H9 (cell line): ENCODE measurements at regions not wholly inside any gene's neighbourhood (a gene's known extent, or its start where the extent isn't known, plus 50 kb on each side); places are given as distances from the start of the nearest gene placed in this dataset.

ENCODE experiments used
- DNase-seq: peaks from one replicate; pipeline ENCODE4 v3.0.0-alpha.2; 2017
- H2AFZ ChIP-seq: one replicate; pipeline ENCODE4 v1.6.1; 2013; ENCODE audit warnings: mild to moderate bottlenecking, low read length, control low read depth, moderate library complexity
- H2AK5ac ChIP-seq: 2 replicates; pipeline ENCODE4 v1.6.1; 2013; ENCODE audit warnings: low read length, control low read depth, mixed read lengths; ENCODE audit not compliant: insufficient read length
- H2BK120ac ChIP-seq: one replicate; pipeline ENCODE4 v1.6.1; 2013; ENCODE audit warnings: low read depth, mild to moderate bottlenecking, low read length, control low read depth, inconsistent platforms; ENCODE audit not compliant: poor library complexity, severe bottlenecking
- H2BK12ac ChIP-seq: 2 replicates; pipeline ENCODE4 v1.6.1; 2013; ENCODE audit warnings: low read length, control low read depth, mixed read lengths, low read depth; ENCODE audit not compliant: insufficient read length
- H2BK15ac ChIP-seq: 2 replicates; pipeline ENCODE4 v1.6.1; 2013; ENCODE audit warnings: low read depth, low read length, control low read depth
- H2BK20ac ChIP-seq: one replicate; pipeline ENCODE4 v1.6.1; 2013; ENCODE audit warnings: low read depth, mild to moderate bottlenecking, low read length, control low read depth, inconsistent platforms; ENCODE audit not compliant: poor library complexity, severe bottlenecking
- H2BK5ac ChIP-seq: 2 replicates; pipeline ENCODE4 v1.6.1; 2013; ENCODE audit warnings: low read length, control low read depth, mixed read lengths; ENCODE audit not compliant: insufficient read length
- H3K14ac ChIP-seq: 2 replicates; pipeline ENCODE4 v1.6.1; 2013; ENCODE audit warnings: low read length, control low read depth; ENCODE audit not compliant: insufficient read depth
- H3K18ac ChIP-seq: 2 replicates; pipeline ENCODE4 v1.6.1; 2013; ENCODE audit warnings: low read depth, mild to moderate bottlenecking, mixed read lengths, low read length, control low read depth; ENCODE audit not compliant: insufficient read length
- H3K23ac ChIP-seq: 2 replicates; pipeline ENCODE4 v1.6.1; 2013; ENCODE audit warnings: low read length, control low read depth, mixed read lengths, low read depth; ENCODE audit not compliant: insufficient read length
- H3K23me2 ChIP-seq: 2 replicates; pipeline ENCODE4 v1.6.1; 2013; ENCODE audit warnings: low read depth, mild to moderate bottlenecking, mixed read lengths, low read length, control low read depth; ENCODE audit not compliant: insufficient read length, poor library complexity, severe bottlenecking
- H3K27ac ChIP-seq: 2 replicates; pipeline ENCODE4 v1.5.1; 2013; ENCODE audit warnings: low read length, control low read depth, mixed read lengths, low read depth; ENCODE audit not compliant: insufficient read length
- H3K27me3 ChIP-seq: 2 replicates; pipeline ENCODE4 v1.6.1; 2013; ENCODE audit warnings: low read length, control low read depth, inconsistent platforms; ENCODE audit not compliant: insufficient read depth
- H3K4ac ChIP-seq: 2 replicates; pipeline ENCODE4 v1.6.1; 2013; ENCODE audit warnings: low read depth, mild to moderate bottlenecking, control low read depth, inconsistent platforms, low read length, moderate library complexity
- H3K4me1 ChIP-seq: 2 replicates; pipeline ENCODE4 v1.6.1; 2013; ENCODE audit warnings: low read length, control low read depth, inconsistent platforms; ENCODE audit not compliant: insufficient read depth
- H3K4me2 ChIP-seq: 2 replicates; pipeline ENCODE4 v1.6.1; 2013; ENCODE audit warnings: low read length, control low read depth, mixed read lengths; ENCODE audit not compliant: insufficient read length, insufficient read depth
- H3K56ac ChIP-seq: 2 replicates; pipeline ENCODE4 v1.6.1; 2013; ENCODE audit warnings: low read depth, mild to moderate bottlenecking, mixed read lengths, low read length, control low read depth; ENCODE audit not compliant: insufficient read length
- H3K79me1 ChIP-seq: 2 replicates; pipeline ENCODE4 v1.6.1; 2013; ENCODE audit warnings: low read depth, mild to moderate bottlenecking, moderate library complexity, low read length, control low read depth, inconsistent platforms; ENCODE audit not compliant: insufficient read depth, poor library complexity, severe bottlenecking
- H3K79me2 ChIP-seq: 2 replicates; pipeline ENCODE4 v1.6.1; 2013; ENCODE audit warnings: low read length, control low read depth, inconsistent platforms; ENCODE audit not compliant: insufficient read depth
- H3K9ac ChIP-seq: 2 replicates; pipeline ENCODE4 v1.6.1; 2013; ENCODE audit warnings: low read length, control low read depth, mixed read lengths; ENCODE audit not compliant: insufficient read length; ENCODE audit errors: extremely low read depth
- H3K9me3 ChIP-seq: one replicate; pipeline ENCODE4 v1.6.1; 2013; ENCODE audit warnings: low read depth, low read length, inconsistent platforms; ENCODE audit not compliant: control insufficient read depth
- H3T11ph ChIP-seq: one replicate; pipeline ENCODE4 v1.6.1; 2013; ENCODE audit warnings: mild to moderate bottlenecking, low read length, control low read depth, inconsistent platforms
- H4K20me1 ChIP-seq: one replicate; pipeline ENCODE4 v1.6.1; 2013; ENCODE audit not compliant: control insufficient read depth, insufficient read length, insufficient read depth
- H4K5ac ChIP-seq: 2 replicates; pipeline ENCODE4 v1.6.1; 2013; ENCODE audit warnings: low read depth, mild to moderate bottlenecking, mixed read lengths, low read length, control low read depth; ENCODE audit not compliant: insufficient read length
- H4K8ac ChIP-seq: replicated peaks from 2 replicates; pipeline ENCODE4 v1.6.1; 2013; ENCODE audit warnings: low read length, control low read depth, mixed read lengths, low read depth; ENCODE audit not compliant: insufficient read length
- H4K91ac ChIP-seq: 2 replicates; pipeline ENCODE4 v1.6.1; 2013; ENCODE audit warnings: low read depth, mild to moderate bottlenecking, moderate library complexity, mixed read lengths, low read length, control low read depth; ENCODE audit not compliant: insufficient read length
- H3K27ac Mint-ChIP-seq, 3 experiments: 2 replicates in 2 of 3; 3 replicates in 1 of 3; pipeline ENCODE4 v1.8.0; 2020 to 2021; ENCODE audit warnings: mixed read lengths in 3 of 3, mild to moderate bottlenecking in 1 of 3, moderate library complexity in 1 of 3
- H3K27me3 Mint-ChIP-seq: 2 replicates; pipeline ENCODE4 v1.8.0; 2021; ENCODE audit warnings: low read depth, mild to moderate bottlenecking, moderate library complexity, mixed read lengths
- H3K36me3 Mint-ChIP-seq, 3 experiments: 2 replicates in 2 of 3; 3 replicates in 1 of 3; pipeline ENCODE4 v1.8.0; 2020 to 2021; ENCODE audit warnings: low read depth in 3 of 3, mixed read lengths in 3 of 3; ENCODE audit not compliant: insufficient read depth in 1 of 3
- H3K4me1 Mint-ChIP-seq, 2 experiments: 2 replicates each; pipeline ENCODE4 v1.8.0; 2020; ENCODE audit warnings: mixed read lengths in 2 of 2
- H3K4me3 Mint-ChIP-seq, 2 experiments: 2 replicates in 1 of 2; 3 replicates in 1 of 2; pipeline ENCODE4 v1.8.0; 2020 to 2021; ENCODE audit warnings: mild to moderate bottlenecking in 2 of 2, mixed read lengths in 2 of 2, moderate library complexity in 1 of 2
- H3K9me3 Mint-ChIP-seq, 2 experiments: 2 replicates in 1 of 2; 3 replicates in 1 of 2; pipeline ENCODE4 v1.8.0; 2020; ENCODE audit warnings: mild to moderate bottlenecking in 2 of 2, mixed read lengths in 2 of 2, moderate library complexity in 1 of 2
- WGBS: extraction: QIAGEN DNeasy Blood & Tissue Kit; methylation state at CpG from one replicate; pipeline ENCODE4 v1.1.7; 2013; ENCODE audit warnings: missing lambda C conversion rate, low lambda C conversion rate, mixed read lengths; ENCODE audit not compliant: insufficient read length; ENCODE audit errors: extremely low coverage; 5-methylcytosine and 5-hydroxymethylcytosine counted together
- TF ChIP-seq, protein P1 (sequence below): fragments of 200-600 bp; sonication (generic); conservative IDR thresholded peaks from 3 replicates; pipeline ENCODE4 v1.8.0; 2021; ENCODE audit warnings: antibody characterized with exemption, mild to moderate bottlenecking

DNA sequence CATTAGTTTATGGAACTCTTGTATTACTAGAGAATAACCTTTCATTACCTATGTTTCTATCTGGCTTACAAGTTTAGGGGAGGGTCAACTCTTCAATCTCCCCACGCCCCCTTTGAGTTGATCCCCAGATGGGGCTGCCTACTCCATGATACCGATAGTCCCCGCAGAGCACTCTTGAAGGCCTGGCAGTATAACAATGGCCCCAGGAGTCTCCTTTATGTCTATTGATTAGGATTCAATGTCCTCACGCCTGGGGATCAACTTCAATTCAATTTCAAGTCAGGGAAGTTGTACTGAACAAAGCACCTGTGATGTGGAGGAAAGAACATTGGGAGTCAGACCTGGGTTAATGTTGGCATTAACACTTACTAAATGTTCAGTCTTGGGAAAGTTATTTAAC is 520.2 kb downstream of the METTL15 start:
- Histone ChIP-seq H3K9me3 (no peaks in the 10 kb centered on the region), H4K5ac (no peak overlapping the region), H3K79me1 (no peaks in the 10 kb centered on the region), H3K23ac (no peak overlapping the region), H3K23me2 (no peaks in the 10 kb centered on the region), H2AFZ (no peak overlapping the region), H2BK15ac (no peak overlapping the region), H4K91ac (no peak overlapping the region), H2BK120ac (no peak overlapping the region), H2BK20ac (no peak overlapping the region), H3K56ac (no peak overlapping the region), H3K4ac (no peak overlapping the region), H4K8ac (no peak overlapping the region), H2BK12ac (no peak overlapping the region), H3T11ph (no peak overlapping the region), H3K18ac (no peak overlapping the region), H3K79me2 (no peaks in the 10 kb centered on the region), H3K27me3 (no peaks in the 10 kb centered on the region), H3K27ac (no peak overlapping the region), H2BK5ac (no peak overlapping the region), H3K9ac (no peak overlapping the region), H3K14ac (no peak overlapping the region), H3K4me1 (no peaks in the 10 kb centered on the region; the same call in 1 of the 2 replicates), H2AK5ac (no peak overlapping the region), H4K20me1 (no peaks in the 10 kb centered on the region), H3K4me2 (no peak overlapping the region)
- DNase-seq = no peak
- TF ChIP-seq, protein P1, sequence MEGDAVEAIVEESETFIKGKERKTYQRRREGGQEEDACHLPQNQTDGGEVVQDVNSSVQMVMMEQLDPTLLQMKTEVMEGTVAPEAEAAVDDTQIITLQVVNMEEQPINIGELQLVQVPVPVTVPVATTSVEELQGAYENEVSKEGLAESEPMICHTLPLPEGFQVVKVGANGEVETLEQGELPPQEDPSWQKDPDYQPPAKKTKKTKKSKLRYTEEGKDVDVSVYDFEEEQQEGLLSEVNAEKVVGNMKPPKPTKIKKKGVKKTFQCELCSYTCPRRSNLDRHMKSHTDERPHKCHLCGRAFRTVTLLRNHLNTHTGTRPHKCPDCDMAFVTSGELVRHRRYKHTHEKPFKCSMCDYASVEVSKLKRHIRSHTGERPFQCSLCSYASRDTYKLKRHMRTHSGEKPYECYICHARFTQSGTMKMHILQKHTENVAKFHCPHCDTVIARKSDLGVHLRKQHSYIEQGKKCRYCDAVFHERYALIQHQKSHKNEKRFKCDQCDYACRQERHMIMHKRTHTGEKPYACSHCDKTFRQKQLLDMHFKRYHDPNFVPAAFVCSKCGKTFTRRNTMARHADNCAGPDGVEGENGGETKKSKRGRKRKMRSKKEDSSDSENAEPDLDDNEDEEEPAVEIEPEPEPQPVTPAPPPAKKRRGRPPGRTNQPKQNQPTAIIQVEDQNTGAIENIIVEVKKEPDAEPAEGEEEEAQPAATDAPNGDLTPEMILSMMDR = no peak
- Mint-ChIP-seq H3K36me3 (peaks cover 0 to 2% (median 0%) of the 10 kb centered on the region in 3 experiments; a peak in 2 of 7 replicates), H3K9me3 (peaks cover 3 to 5% of the 10 kb centered on the region in 2 experiments; a peak in 2 of 5 replicates), H3K4me1 (peaks cover 29 to 31% of the 10 kb centered on the region in 2 experiments), H3K4me3 (peak overlapping the region; percentile 8 to 37; a peak in 4 of 5 replicates), H3K27ac (peak overlapping the region; percentile 12 to 77 (median 20); a peak in 4 of 7 replicates), H3K27me3 (no peaks in the 10 kb centered on the region; the same call in 1 of the 2 replicates)
- WGBS = no CpG with 5 or more reads among the region's 4 CpGs
